ENCODE measurements at regions not wholly inside any gene's neighbourhood (a gene's known extent, or its start where the extent isn't known, plus 50 kb on each side); places are given as distances from the start of the nearest gene placed in this dataset.

GRCh38 chr1:58133562-58133961 lies 413.0 kb downstream of the OMA1 start:
- Histone ChIP-seq H3K27ac (ENCODE audit: low read depth in 2 of 2, low read length in 1 of 2) (no peak overlapping the region), H3K4me1 (ENCODE audit: control insufficient read depth in 1 of 2, insufficient read depth in 2 of 2, low read depth in 1 of 2, low read length in 1 of 2) (no peaks in the 10 kb centered on the region), H3K9ac (no peak overlapping the region), H3K4me2 (no peak overlapping the region), H3K9me2 (no peaks in the 10 kb centered on the region), H3K79me2 (ENCODE audit: insufficient read depth) (no peaks in the 10 kb centered on the region), H3K4me3 (ENCODE audit: low read depth in 2 of 2, low read length in 1 of 2) (no peak overlapping the region), H2AFZ (ENCODE audit: low read depth) (no peak overlapping the region), H4K20me1 (ENCODE audit: insufficient read depth) (no peaks in the 10 kb centered on the region), H3K9me3 (no peaks in the 10 kb centered on the region), H3K27me3 (ENCODE audit: insufficient read depth) (no peaks in the 10 kb centered on the region), H3K36me3 (replicated peaks in 1 of 2; ENCODE audit: control insufficient read depth in 1 of 2, insufficient read depth in 2 of 2, low read length in 1 of 2) (no peaks in the 10 kb centered on the region), H3F3A (replicated peaks; ENCODE audit: insufficient read depth) (no peaks in the 10 kb centered on the region)
- ChIA-PET CTCF (interaction anchor here (1.1 kb wide), 1 partner anchor 15 kb away, joined by 3 read pairs; no protein-coding TSS in a partner anchor), POLR2A (no interaction called here)
- no peak for DNase-seq
- TF ChIP-seq MEF2A (IDR thresholded peaks at IDR 0.05; ENCODE audit: borderline replicate concordance, low read depth) (no peak), USF1 (IDR thresholded peaks at IDR 0.05; ENCODE audit: borderline replicate concordance, low read depth) (no peak), NFIC (IDR thresholded peaks at IDR 0.05; ENCODE audit: borderline replicate concordance) (no peak), FOSL2 (IDR thresholded peaks at IDR 0.05; ENCODE audit: borderline replicate concordance, low read depth) (no peak), ZBTB33 (IDR thresholded peaks at IDR 0.05; ENCODE audit: borderline replicate concordance, low read depth) (no peak), PBX3 (IDR thresholded peaks at IDR 0.05) (no peak), CTCF (IDR thresholded peaks at IDR 0.05) (no peak), MAX (IDR thresholded peaks at IDR 0.05; ENCODE audit: low read depth) (no peak), POLR2AphosphoS5 (IDR thresholded peaks at IDR 0.05; ENCODE audit: low read depth, low read length) (no peak), RAD21 (IDR thresholded peaks at IDR 0.05; ENCODE audit: low read length) (no peak), TEAD4 (IDR thresholded peaks at IDR 0.05; ENCODE audit: borderline replicate concordance, insufficient read depth) (no peak), SIN3A (IDR thresholded peaks at IDR 0.05; ENCODE audit: borderline replicate concordance, low read depth, low read length) (no peak), GATA2 (CRISPR knock-in tag; IDR thresholded peaks at IDR 0.05) (no peak), ELF1 (IDR thresholded peaks at IDR 0.05) (no peak), TCF12 (IDR thresholded peaks at IDR 0.05) (no peak), TAF1 (IDR thresholded peaks at IDR 0.05; ENCODE audit: borderline replicate concordance, low read depth, low read length) (no peak), RXRA (IDR thresholded peaks at IDR 0.05; ENCODE audit: borderline replicate concordance, low read depth) (no peak), RCOR1 (IDR thresholded peaks at IDR 0.05; ENCODE audit: low read length) (no peak), NRF1 (IDR thresholded peaks at IDR 0.05; ENCODE audit: low read depth, low read length) (no peak)

All from SK-N-SH (cell line).